Panc1 (cell line): ENCODE measurements at regions not wholly inside any gene's neighbourhood (a gene's known extent, or its start where the extent isn't known, plus 50 kb on each side); places are given as distances from the start of the nearest gene placed in this dataset.

ENCODE experiments used
- ATAC-seq: fragments of 200-7000 bp; cut with Tn5 transposase; 2 replicates; pipeline ENCODE4 v1.9.1; 2020; ENCODE audit warnings: mild to moderate bottlenecking, moderate library complexity
- BruUV-seq: library from RNA; stranded (reverse); fragments of 400-500 nt; replicated peaks from 2 replicates; lab custom pipeline; 2021; lab: Mats Ljungman, UMichigan
- CTCF ChIA-PET: fragments of 300-600 bp; sonication (Branson Sonifier 250); formaldehyde crosslinking; loops from one replicate; lab custom pipeline; 2022; ENCODE audit warnings: antibody characterized with exemption; lab: Charles Lee
- POLR2A ChIA-PET: fragments of 300-600 bp; sonication (Branson Sonifier 250); formaldehyde crosslinking; loops from one replicate; lab custom pipeline; 2022; ENCODE audit warnings: antibody characterized with exemption; lab: Charles Lee
- DNase-seq: peaks from one replicate; pipeline ENCODE4 v3.0.0-alpha.2; 2010; ENCODE audit warnings: low read depth, low spot score
- H3K27ac ChIP-seq: 2 replicates; pipeline ENCODE4 v1.5.1; 2011; ENCODE audit warnings: mild to moderate bottlenecking, low read length, inconsistent platforms
- H3K27me3 ChIP-seq: fragments of 200-500 bp; sonication (Bioruptor generic); 2 replicates; pipeline ENCODE4 v1.6.0; 2014; ENCODE audit warnings: low read length, inconsistent platforms; ENCODE audit not compliant: control insufficient read depth, insufficient read depth
- H3K36me3 ChIP-seq: fragments of 200-500 bp; sonication (Bioruptor generic); 2 replicates; pipeline ENCODE4 v1.5.1; 2014; ENCODE audit warnings: inconsistent platforms, mild to moderate bottlenecking, low read length, moderate library complexity; ENCODE audit not compliant: control insufficient read depth, insufficient read depth
- H3K4me1 ChIP-seq: 2 replicates; pipeline ENCODE4 v1.5.1; 2011; ENCODE audit warnings: inconsistent platforms, mild to moderate bottlenecking, low read length, moderate library complexity; ENCODE audit not compliant: control insufficient read depth, insufficient read depth
- H3K4me3 ChIP-seq, 2 experiments: 2 replicates each; pipeline ENCODE4 v1.5.1; 2011 to 2012; ENCODE audit warnings: low read depth in 2 of 2, low read length in 2 of 2, mild to moderate bottlenecking in 2 of 2, inconsistent platforms in 1 of 2, moderate library complexity in 1 of 2
- H3K9me3 ChIP-seq: fragments of 200-500 bp; sonication (Bioruptor generic); 2 replicates; pipeline ENCODE4 v1.5.1; 2014; ENCODE audit warnings: low read depth, mild to moderate bottlenecking, inconsistent platforms, low read length, moderate library complexity; ENCODE audit not compliant: control insufficient read depth, insufficient read depth
- POLR2AphosphoS5 ChIP-seq: IDR thresholded peaks from 2 replicates; pipeline ENCODE4 v1.6.1; 2012; ENCODE audit warnings: mild to moderate bottlenecking, low read depth, low read length, moderate library complexity
- SIN3A ChIP-seq: IDR thresholded peaks from 2 replicates; pipeline ENCODE4 v1.6.1; 2012; ENCODE audit warnings: low read depth, mild to moderate bottlenecking, low read length, moderate library complexity, borderline replicate concordance; ENCODE audit not compliant: insufficient read depth
- TCF7L2 ChIP-seq: IDR thresholded peaks from 2 replicates; pipeline ENCODE4 v1.6.1; 2011; ENCODE audit warnings: mild to moderate bottlenecking, low read depth, low read length, inconsistent platforms
- in situ Hi-C: cut with HindIII; loops from 2 replicates; pipeline ENCODE4 v1.10.0; 2016; ENCODE audit warnings: low sequenced_read_pairs, low pct_unique_long_range_greater_than_20kb
- intact Hi-C: fragments of 100-400 bp; cut with micrococcal nuclease; formaldehyde crosslinking; loops from one replicate; pipeline ENCODE4 v1.10.0; 2022; ENCODE audit not compliant: unreplicated experiment
- TF ChIP-seq, protein P1 (sequence below): fragments of 450-650 bp; IDR thresholded peaks from 2 replicates; pipeline ENCODE4 v1.5.1; 2017; ENCODE audit warnings: mild to moderate bottlenecking
- TF ChIP-seq, protein P2 (sequence below), 2 experiments: IDR thresholded peaks; 2 replicates each; pipeline ENCODE4 v1.6.1; 2011 to 2012; ENCODE audit warnings: low read depth in 2 of 2, control low read depth in 1 of 2, low read length in 1 of 2, mild to moderate bottlenecking in 1 of 2, moderate library complexity in 1 of 2; ENCODE audit not compliant: insufficient read depth in 1 of 2

- DNase-seq = no peak
- intact Hi-C loops = no loop called here
- CTCF ChIA-PET = no interaction called here
Observed at GRCh38 chr12:4829793-4830162, 79.9 kb upstream of the KCNA1 start.

GRCh38 chr12:4830556-4831210 is 79.0 kb upstream of the KCNA1 start:
- Histone ChIP-seq H3K4me3 (no peak overlapping the region), H3K9me3 (no peaks in the 10 kb centered on the region), H3K4me1 (no peaks in the 10 kb centered on the region), H3K27ac (no peak overlapping the region), H3K27me3 (peaks cover 8% of the 10 kb centered on the region), H3K36me3 (no peaks in the 10 kb centered on the region)
- DNase-seq = no peak
- CTCF ChIA-PET = no interaction called here
- no peak for TF ChIP-seq POLR2AphosphoS5
- no peak for TF ChIP-seq SIN3A
- TF ChIP-seq, protein P1, sequence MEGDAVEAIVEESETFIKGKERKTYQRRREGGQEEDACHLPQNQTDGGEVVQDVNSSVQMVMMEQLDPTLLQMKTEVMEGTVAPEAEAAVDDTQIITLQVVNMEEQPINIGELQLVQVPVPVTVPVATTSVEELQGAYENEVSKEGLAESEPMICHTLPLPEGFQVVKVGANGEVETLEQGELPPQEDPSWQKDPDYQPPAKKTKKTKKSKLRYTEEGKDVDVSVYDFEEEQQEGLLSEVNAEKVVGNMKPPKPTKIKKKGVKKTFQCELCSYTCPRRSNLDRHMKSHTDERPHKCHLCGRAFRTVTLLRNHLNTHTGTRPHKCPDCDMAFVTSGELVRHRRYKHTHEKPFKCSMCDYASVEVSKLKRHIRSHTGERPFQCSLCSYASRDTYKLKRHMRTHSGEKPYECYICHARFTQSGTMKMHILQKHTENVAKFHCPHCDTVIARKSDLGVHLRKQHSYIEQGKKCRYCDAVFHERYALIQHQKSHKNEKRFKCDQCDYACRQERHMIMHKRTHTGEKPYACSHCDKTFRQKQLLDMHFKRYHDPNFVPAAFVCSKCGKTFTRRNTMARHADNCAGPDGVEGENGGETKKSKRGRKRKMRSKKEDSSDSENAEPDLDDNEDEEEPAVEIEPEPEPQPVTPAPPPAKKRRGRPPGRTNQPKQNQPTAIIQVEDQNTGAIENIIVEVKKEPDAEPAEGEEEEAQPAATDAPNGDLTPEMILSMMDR = no peak
- no peak for TF ChIP-seq TCF7L2
- TF ChIP-seq, protein P2, sequence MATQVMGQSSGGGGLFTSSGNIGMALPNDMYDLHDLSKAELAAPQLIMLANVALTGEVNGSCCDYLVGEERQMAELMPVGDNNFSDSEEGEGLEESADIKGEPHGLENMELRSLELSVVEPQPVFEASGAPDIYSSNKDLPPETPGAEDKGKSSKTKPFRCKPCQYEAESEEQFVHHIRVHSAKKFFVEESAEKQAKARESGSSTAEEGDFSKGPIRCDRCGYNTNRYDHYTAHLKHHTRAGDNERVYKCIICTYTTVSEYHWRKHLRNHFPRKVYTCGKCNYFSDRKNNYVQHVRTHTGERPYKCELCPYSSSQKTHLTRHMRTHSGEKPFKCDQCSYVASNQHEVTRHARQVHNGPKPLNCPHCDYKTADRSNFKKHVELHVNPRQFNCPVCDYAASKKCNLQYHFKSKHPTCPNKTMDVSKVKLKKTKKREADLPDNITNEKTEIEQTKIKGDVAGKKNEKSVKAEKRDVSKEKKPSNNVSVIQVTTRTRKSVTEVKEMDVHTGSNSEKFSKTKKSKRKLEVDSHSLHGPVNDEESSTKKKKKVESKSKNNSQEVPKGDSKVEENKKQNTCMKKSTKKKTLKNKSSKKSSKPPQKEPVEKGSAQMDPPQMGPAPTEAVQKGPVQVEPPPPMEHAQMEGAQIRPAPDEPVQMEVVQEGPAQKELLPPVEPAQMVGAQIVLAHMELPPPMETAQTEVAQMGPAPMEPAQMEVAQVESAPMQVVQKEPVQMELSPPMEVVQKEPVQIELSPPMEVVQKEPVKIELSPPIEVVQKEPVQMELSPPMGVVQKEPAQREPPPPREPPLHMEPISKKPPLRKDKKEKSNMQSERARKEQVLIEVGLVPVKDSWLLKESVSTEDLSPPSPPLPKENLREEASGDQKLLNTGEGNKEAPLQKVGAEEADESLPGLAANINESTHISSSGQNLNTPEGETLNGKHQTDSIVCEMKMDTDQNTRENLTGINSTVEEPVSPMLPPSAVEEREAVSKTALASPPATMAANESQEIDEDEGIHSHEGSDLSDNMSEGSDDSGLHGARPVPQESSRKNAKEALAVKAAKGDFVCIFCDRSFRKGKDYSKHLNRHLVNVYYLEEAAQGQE (IDR thresholded peaks at IDR 0.05; ENCODE audit: insufficient read depth in 1 of 2, low read depth in 2 of 2, low read length in 1 of 2) = no peak
- ATAC-seq = no peak
- POLR2A ChIA-PET = no interaction called here
- no TSS peak for BruUV-seq
- intact Hi-C loops (no loop called here), in situ Hi-C loops (no loop called here)

More at GRCh38 chr12:4829793-4830162, 79.9 kb upstream of the KCNA1 start:
- in situ Hi-C loops = no loop called here
- TF ChIP-seq, protein P2 (IDR thresholded peaks at IDR 0.05; ENCODE audit: insufficient read depth in 1 of 2, low read depth in 2 of 2, low read length in 1 of 2) = no peak
- TF ChIP-seq, protein P1 = no peak
- no peak for TF ChIP-seq POLR2AphosphoS5
- TF ChIP-seq SIN3A = no peak
- no peak for TF ChIP-seq TCF7L2
- H3K36me3 ChIP-seq = no peaks in the 10 kb centered on the region
- H3K4me1 ChIP-seq = no peaks in the 10 kb centered on the region
- POLR2A ChIA-PET = no interaction called here
- no peak for ATAC-seq
- H3K4me3 ChIP-seq = no peak overlapping the region
- BruUV-seq = no TSS peak
- peaks cover 10% of the 10 kb centered on the region for H3K27me3 ChIP-seq
- H3K27ac ChIP-seq = no peak overlapping the region
- no peaks in the 10 kb centered on the region for H3K9me3 ChIP-seq
